ENCODE measurements at regions not wholly inside any gene's neighbourhood (a gene's known extent, or its start where the extent isn't known, plus 50 kb on each side); places are given as distances from the start of the nearest gene placed in this dataset.
A peak's percentile ranks its signal among the peaks of the same experiment; 100 is the strongest.

- peaks cover 9 to 33% of the 10 kb centered on the region in 2 donors for H3K9me3 ChIP-seq (replicated peaks in 1 of 2; ENCODE audit: control insufficient read depth in 1 of 2, insufficient read depth in 1 of 2, low read length in 2 of 2)
- TF ChIP-seq CTCF (IDR thresholded peaks at IDR 0.05) = no peak
- H3K9ac ChIP-seq (ENCODE audit: insufficient read depth, low read length, poor library complexity, severe bottlenecking) = no peak overlapping the region
- H3K4me2 ChIP-seq (replicated peaks; ENCODE audit: extremely low read depth, low read length, poor library complexity, severe bottlenecking) = no peak overlapping the region
- H4K20me1 ChIP-seq (ENCODE audit: insufficient read depth, low read length) = no peaks in the 10 kb centered on the region
- H3K79me2 ChIP-seq (ENCODE audit: insufficient read depth, low read length) = no peaks in the 10 kb centered on the region
- H3K4me3 ChIP-seq (replicated peaks in 1 of 3; ENCODE audit: low read depth in 2 of 3, low read length in 3 of 3) = no peak overlapping the region
- WGBS (ENCODE audit: insufficient coverage) = 80% methylated on average over 4 of the region's 4 CpGs
- H3K27me3 Mint-ChIP-seq (ENCODE audit: low read depth in 3 of 3) = no peaks in the 10 kb centered on the region
- H2AFZ ChIP-seq (ENCODE audit: insufficient read depth, low read depth, low read length, poor library complexity, severe bottlenecking) = no peak overlapping the region
- H3K27me3 ChIP-seq (ENCODE audit: control insufficient read depth in 2 of 2, insufficient read depth in 2 of 2, low read length in 2 of 2) = no peaks in the 10 kb centered on the region
- H3K36me3 Mint-ChIP-seq = no peaks in the 10 kb centered on the region
- intact Hi-C loops (cut with micrococcal nuclease) = no loop called here
- no peaks in the 10 kb centered on the region for H3K4me1 ChIP-seq (ENCODE audit: control insufficient read depth in 1 of 2, insufficient read depth in 2 of 2, low read length in 2 of 2)
- no peak for DNase-seq
- no peaks in the 10 kb centered on the region for H3K4me1 Mint-ChIP-seq
- peak overlapping the region in 1 of 7 donors; percentile 3 for H3K27ac Mint-ChIP-seq
- H3K9me3 Mint-ChIP-seq = peaks cover 11 to 27% (median 18%) of the 10 kb centered on the region in 7 donors
- H3K36me3 ChIP-seq (replicated peaks in 1 of 2; ENCODE audit: control insufficient read depth in 1 of 2, insufficient read depth in 2 of 2, low read length in 2 of 2) = no peaks in the 10 kb centered on the region
- no peak overlapping the region for H3K4me3 Mint-ChIP-seq
- H3K27ac ChIP-seq (ENCODE audit: low read depth in 1 of 2, low read length in 2 of 2) = no peak overlapping the region
Observed at GRCh38 chr10:131638880-131639278, 261.9 kb upstream of the PPP2R2D start.

GRCh38 chr10:131640045-131640644 is 260.7 kb upstream of the PPP2R2D start:
- Mint-ChIP-seq H3K9me3 (peaks cover 11 to 31% (median 18%) of the 10 kb centered on the region in 7 donors), H3K36me3 (no peaks in the 10 kb centered on the region), H3K4me3 (no peak overlapping the region), H3K27ac (no peak overlapping the region), H3K27me3 (ENCODE audit: low read depth in 3 of 3) (no peaks in the 10 kb centered on the region), H3K4me1 (no peaks in the 10 kb centered on the region)
- Histone ChIP-seq H3K36me3 (replicated peaks in 1 of 2; ENCODE audit: control insufficient read depth in 1 of 2, insufficient read depth in 2 of 2, low read length in 2 of 2) (no peaks in the 10 kb centered on the region), H3K27ac (ENCODE audit: low read depth in 1 of 2, low read length in 2 of 2) (no peak overlapping the region), H3K9me3 (replicated peaks in 1 of 2; ENCODE audit: control insufficient read depth in 1 of 2, insufficient read depth in 1 of 2, low read length in 2 of 2) (peaks cover 9 to 30% of the 10 kb centered on the region in 2 donors), H3K4me1 (ENCODE audit: control insufficient read depth in 1 of 2, insufficient read depth in 2 of 2, low read length in 2 of 2) (no peaks in the 10 kb centered on the region), H3K4me2 (replicated peaks; ENCODE audit: extremely low read depth, low read length, poor library complexity, severe bottlenecking) (no peak overlapping the region), H3K9ac (ENCODE audit: insufficient read depth, low read length, poor library complexity, severe bottlenecking) (no peak overlapping the region), H3K4me3 (replicated peaks in 1 of 3; ENCODE audit: low read depth in 2 of 3, low read length in 3 of 3) (no peak overlapping the region), H3K79me2 (ENCODE audit: insufficient read depth, low read length) (no peaks in the 10 kb centered on the region), H3K27me3 (ENCODE audit: control insufficient read depth in 2 of 2, insufficient read depth in 2 of 2, low read length in 2 of 2) (no peaks in the 10 kb centered on the region), H2AFZ (ENCODE audit: insufficient read depth, low read depth, low read length, poor library complexity, severe bottlenecking) (no peak overlapping the region), H4K20me1 (ENCODE audit: insufficient read depth, low read length) (no peaks in the 10 kb centered on the region)
- intact Hi-C loops (cut with micrococcal nuclease) = no loop called here
- no peak for TF ChIP-seq CTCF (IDR thresholded peaks at IDR 0.05)
- WGBS (ENCODE audit: insufficient coverage) = no CpG with 5 or more reads among the region's 2 CpGs
- no peak for DNase-seq

Data from CD14-positive monocyte (primary cell).